Mesendoderm (in vitro differentiated cells): ENCODE measurements at regions not wholly inside any gene's neighbourhood (a gene's known extent, or its start where the extent isn't known, plus 50 kb on each side); places are given as distances from the start of the nearest gene placed in this dataset.

Source experiments
- DNase-seq: peaks from one replicate; pipeline ENCODE4 v3.0.0; 2013
- H2AK5ac ChIP-seq: 2 replicates; pipeline ENCODE4 v1.6.1; 2013; ENCODE audit warnings: low read length, inconsistent platforms
- H2BK120ac ChIP-seq: 2 replicates; pipeline ENCODE4 v1.6.1; 2013; ENCODE audit warnings: low read depth, mild to moderate bottlenecking, low read length, moderate library complexity, mixed read lengths
- H2BK15ac ChIP-seq: replicated peaks from 2 replicates; pipeline ENCODE4 v1.6.1; 2013; ENCODE audit warnings: low read depth, mild to moderate bottlenecking, moderate library complexity
- H2BK5ac ChIP-seq: 2 replicates; pipeline ENCODE4 v1.6.1; 2013; ENCODE audit warnings: low read length, inconsistent platforms
- H3K18ac ChIP-seq: 2 replicates; pipeline ENCODE4 v1.6.1; 2013; ENCODE audit warnings: mild to moderate bottlenecking, low read length, mixed read lengths
- H3K23ac ChIP-seq: one replicate; pipeline ENCODE4 v1.6.1; 2013; ENCODE audit warnings: low read length
- H3K27ac ChIP-seq: 2 replicates; pipeline ENCODE4 v1.5.1; 2013; ENCODE audit warnings: low read depth, mild to moderate bottlenecking, inconsistent platforms, low read length, moderate library complexity
- H3K27me3 ChIP-seq: 2 replicates; pipeline ENCODE4 v1.6.1; 2013; ENCODE audit warnings: low read length, control low read depth, mild to moderate bottlenecking, inconsistent platforms; ENCODE audit not compliant: insufficient read depth, poor library complexity
- H3K36me3 ChIP-seq: 2 replicates; pipeline ENCODE4 v1.6.1; 2013; ENCODE audit warnings: low read length, inconsistent platforms; ENCODE audit not compliant: control insufficient read depth, insufficient read depth
- H3K4ac ChIP-seq: one replicate; pipeline ENCODE4 v1.6.1; 2013; ENCODE audit warnings: low read depth, mild to moderate bottlenecking, low read length, moderate library complexity
- H3K4me1 ChIP-seq: 2 replicates; pipeline ENCODE4 v1.6.1; 2013; ENCODE audit warnings: low read depth, low read length, inconsistent platforms; ENCODE audit not compliant: control insufficient read depth
- H3K4me2 ChIP-seq: 2 replicates; pipeline ENCODE4 v1.6.1; 2013; ENCODE audit warnings: low read length
- H3K4me3 ChIP-seq: 2 replicates; pipeline ENCODE4 v1.5.1; 2013; ENCODE audit warnings: mild to moderate bottlenecking, low read length
- H3K56ac ChIP-seq: one replicate; pipeline ENCODE4 v1.6.1; 2013; ENCODE audit warnings: low read length
- H3K79me1 ChIP-seq: 2 replicates; pipeline ENCODE4 v1.6.1; 2013; ENCODE audit warnings: low read length, inconsistent platforms
- H3K79me2 ChIP-seq: 2 replicates; pipeline ENCODE4 v1.6.1; 2013; ENCODE audit warnings: mild to moderate bottlenecking, low read length; ENCODE audit not compliant: control insufficient read depth, insufficient read depth
- H3K9ac ChIP-seq: 2 replicates; pipeline ENCODE4 v1.6.1; 2013; ENCODE audit warnings: low read length, inconsistent platforms
- H4K5ac ChIP-seq: one replicate; pipeline ENCODE4 v1.6.1; 2013; ENCODE audit warnings: low read length
- H4K8ac ChIP-seq: one replicate; pipeline ENCODE4 v1.6.1; 2013; ENCODE audit warnings: low read depth, mild to moderate bottlenecking, control low read depth, low read length, moderate library complexity
- WGBS: extraction: QIAGEN DNeasy Blood & Tissue Kit; methylation state at CpG from one replicate; pipeline ENCODE4 v1.1.7; 2013; ENCODE audit warnings: low lambda C conversion rate, missing lambda C conversion rate; ENCODE audit not compliant: insufficient coverage; ENCODE audit errors: extremely low coverage; 5-methylcytosine and 5-hydroxymethylcytosine counted together

DNA sequence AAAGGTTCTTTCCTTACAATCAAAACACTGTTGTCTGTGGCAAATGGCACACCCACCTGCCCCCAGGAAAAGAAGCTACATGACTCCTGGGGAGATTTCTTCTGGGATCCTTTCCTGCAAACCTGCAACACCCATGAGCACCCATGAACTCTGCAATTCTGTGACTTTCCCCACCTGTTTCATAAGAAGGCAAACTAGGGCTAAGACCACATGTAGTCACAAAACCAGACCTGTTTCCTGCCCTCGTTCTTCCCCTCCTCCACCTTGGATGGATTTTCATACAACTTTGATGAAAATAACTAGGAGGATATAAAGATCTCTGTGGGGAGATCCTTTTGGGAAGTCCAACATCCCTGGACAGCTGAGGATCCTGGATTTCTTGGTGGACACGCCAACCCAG is 1084.7 kb downstream of the BCL11B start:
- no peak overlapping the region for H3K4me2 ChIP-seq
- no peaks in the 10 kb centered on the region for H3K79me2 ChIP-seq
- H3K56ac ChIP-seq, result no peak overlapping the region
- no peak overlapping the region for H3K27ac ChIP-seq
- H3K79me1 ChIP-seq, result no peaks in the 10 kb centered on the region
- no peak overlapping the region for H2BK120ac ChIP-seq
- H2BK15ac ChIP-seq, result no peak overlapping the region
- no peak overlapping the region for H3K4me3 ChIP-seq
- no CpG with 5 or more reads among the region's 2 CpGs for WGBS
- H3K4me1 ChIP-seq, result no peaks in the 10 kb centered on the region
- H4K5ac ChIP-seq, result no peak overlapping the region
- no peak overlapping the region for H2BK5ac ChIP-seq
- no peak overlapping the region for H3K18ac ChIP-seq
- no peaks in the 10 kb centered on the region for H3K36me3 ChIP-seq
- no peak overlapping the region for H3K23ac ChIP-seq
- H3K9ac ChIP-seq, result no peak overlapping the region
- H3K4ac ChIP-seq, result no peak overlapping the region
- no peaks in the 10 kb centered on the region for H3K27me3 ChIP-seq
- no peak overlapping the region for H4K8ac ChIP-seq
- H2AK5ac ChIP-seq, result no peak overlapping the region
- no peak for DNase-seq

DNA sequence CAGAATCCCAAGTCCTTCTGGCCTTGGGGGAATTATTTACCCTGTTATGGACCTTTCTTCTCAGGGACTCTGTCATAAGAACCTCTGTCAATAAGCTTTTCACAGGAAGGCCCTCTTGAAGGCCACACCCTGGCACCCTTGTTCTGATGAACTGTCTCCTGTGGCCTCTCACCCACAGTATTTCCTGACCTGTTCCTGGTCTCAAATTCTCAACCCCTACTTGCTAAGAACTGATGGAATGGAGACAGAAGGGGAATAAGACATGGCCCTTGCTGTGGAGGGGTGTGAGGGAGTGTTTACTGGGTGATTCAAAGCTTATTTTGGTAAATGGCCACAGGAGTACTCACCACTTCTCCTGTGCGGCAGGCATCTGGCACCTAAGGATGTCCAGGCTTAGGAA is 1082.9 kb downstream of the BCL11B start:
- Histone ChIP-seq H3K79me2 (no peaks in the 10 kb centered on the region), H3K4me3 (no peak overlapping the region), H3K79me1 (no peaks in the 10 kb centered on the region), H3K27ac (no peak overlapping the region), H2BK15ac (no peak overlapping the region), H3K18ac (no peak overlapping the region), H2BK5ac (no peak overlapping the region), H3K36me3 (no peaks in the 10 kb centered on the region), H3K9ac (no peak overlapping the region), H3K4ac (no peak overlapping the region), H3K4me2 (no peak overlapping the region), H4K8ac (no peak overlapping the region), H3K4me1 (no peaks in the 10 kb centered on the region), H3K56ac (no peak overlapping the region), H3K23ac (no peak overlapping the region), H2AK5ac (no peak overlapping the region), H4K5ac (no peak overlapping the region), H2BK120ac (no peak overlapping the region), H3K27me3 (no peaks in the 10 kb centered on the region)
- DNase-seq, result no peak
- no CpG with 5 or more reads among the region's 1 CpG for WGBS

GRCh38 chr14:98189511-98189910 is 1082.5 kb downstream of the BCL11B start:
- no CpG with 5 or more reads among the region's 9 CpGs for WGBS
- H3K79me2 ChIP-seq, result no peaks in the 10 kb centered on the region
- H3K27ac ChIP-seq, result no peak overlapping the region
- H3K56ac ChIP-seq, result no peak overlapping the region
- no peak overlapping the region for H4K8ac ChIP-seq
- H4K5ac ChIP-seq, result no peak overlapping the region
- H2BK5ac ChIP-seq, result no peak overlapping the region
- H2AK5ac ChIP-seq, result no peak overlapping the region
- no peak overlapping the region for H2BK120ac ChIP-seq
- H3K4me3 ChIP-seq, result no peak overlapping the region
- no peaks in the 10 kb centered on the region for H3K79me1 ChIP-seq
- no peak overlapping the region for H3K23ac ChIP-seq
- no peak overlapping the region for H3K4me2 ChIP-seq
- no peak overlapping the region for H3K9ac ChIP-seq
- H3K4ac ChIP-seq, result no peak overlapping the region
- H3K27me3 ChIP-seq, result no peaks in the 10 kb centered on the region
- no peaks in the 10 kb centered on the region for H3K4me1 ChIP-seq
- no peak overlapping the region for H3K18ac ChIP-seq
- H2BK15ac ChIP-seq, result no peak overlapping the region
- no peaks in the 10 kb centered on the region for H3K36me3 ChIP-seq
- no peak for DNase-seq

DNA sequence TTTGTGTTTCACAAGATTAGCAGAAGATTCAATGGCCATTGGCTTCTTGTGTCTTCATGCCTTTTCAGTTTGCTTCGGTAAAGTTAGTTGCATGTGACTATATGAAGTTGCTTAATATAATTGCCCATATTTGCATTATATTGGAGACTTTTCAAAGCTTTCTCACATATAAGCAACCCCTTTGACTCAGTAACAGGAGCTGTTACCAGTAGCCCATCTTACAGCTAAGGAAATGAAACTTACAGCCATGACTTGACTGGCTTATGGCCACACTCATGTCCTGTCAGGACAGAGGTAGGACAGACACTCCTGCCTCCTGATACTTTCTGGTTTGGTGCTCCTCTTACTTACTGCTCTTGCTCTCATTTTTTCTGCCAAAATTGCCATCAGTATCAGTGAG is 1082.1 kb downstream of the BCL11B start:
- Histone ChIP-seq H3K36me3 (no peaks in the 10 kb centered on the region), H3K9ac (no peak overlapping the region), H3K79me2 (no peaks in the 10 kb centered on the region), H3K4me3 (no peak overlapping the region), H2BK15ac (no peak overlapping the region), H3K23ac (no peak overlapping the region), H3K4me2 (no peak overlapping the region), H3K27me3 (no peaks in the 10 kb centered on the region), H4K5ac (no peak overlapping the region), H3K27ac (no peak overlapping the region), H3K18ac (no peak overlapping the region), H3K4ac (no peak overlapping the region), H2BK120ac (no peak overlapping the region), H2AK5ac (no peak overlapping the region), H3K4me1 (no peaks in the 10 kb centered on the region), H4K8ac (no peak overlapping the region), H3K56ac (no peak overlapping the region), H3K79me1 (no peaks in the 10 kb centered on the region), H2BK5ac (no peak overlapping the region)
- DNase-seq, result no peak
- WGBS, result no CpG with 5 or more reads among the region's 1 CpG

DNA sequence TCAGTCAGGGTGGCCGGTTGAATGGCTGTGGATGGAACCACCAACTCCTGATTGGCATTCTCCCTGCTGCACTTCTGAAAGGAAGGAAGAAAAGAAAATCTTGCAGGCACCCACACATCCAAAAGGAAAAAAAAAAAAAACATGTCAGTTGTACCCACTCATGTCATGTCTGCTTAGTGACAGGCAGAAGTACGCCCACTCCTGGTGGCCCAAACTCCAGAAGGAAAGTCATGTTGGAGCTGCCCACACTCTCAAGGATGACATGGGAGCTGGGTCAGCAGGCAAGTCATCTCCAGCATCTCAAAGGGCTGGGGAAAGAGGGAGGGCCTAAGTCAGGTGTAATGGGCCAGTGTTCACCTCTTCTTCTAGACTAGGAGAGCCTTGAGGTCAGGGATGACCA is 1079.1 kb downstream of the BCL11B start:
- no CpG with 5 or more reads among the region's 2 CpGs for WGBS
- Histone ChIP-seq H3K27ac (no peak overlapping the region), H2BK15ac (no peak overlapping the region), H3K56ac (no peak overlapping the region), H3K79me1 (no peaks in the 10 kb centered on the region), H2BK120ac (no peak overlapping the region), H3K27me3 (no peaks in the 10 kb centered on the region), H2BK5ac (no peak overlapping the region), H2AK5ac (no peak overlapping the region), H3K4ac (no peak overlapping the region), H3K79me2 (no peaks in the 10 kb centered on the region), H3K4me3 (no peak overlapping the region), H3K4me2 (no peak overlapping the region), H4K8ac (no peak overlapping the region), H3K23ac (no peak overlapping the region), H3K9ac (no peak overlapping the region), H3K4me1 (peaks cover 2% of the 10 kb centered on the region), H4K5ac (no peak overlapping the region), H3K36me3 (no peaks in the 10 kb centered on the region), H3K18ac (no peak overlapping the region)
- no peak for DNase-seq

GRCh38 chr14:98194821-98195220 is 1077.2 kb downstream of the BCL11B start:
- no CpG with 5 or more reads among the region's 2 CpGs for WGBS
- H3K79me2 ChIP-seq, result no peaks in the 10 kb centered on the region
- H3K23ac ChIP-seq, result no peak overlapping the region
- no peak overlapping the region for H3K9ac ChIP-seq
- H2BK15ac ChIP-seq, result no peak overlapping the region
- no peak overlapping the region for H2BK5ac ChIP-seq
- no peak overlapping the region for H4K5ac ChIP-seq
- no peak for DNase-seq
- no peak overlapping the region for H4K8ac ChIP-seq
- H3K36me3 ChIP-seq, result no peaks in the 10 kb centered on the region
- H3K4ac ChIP-seq, result no peak overlapping the region
- no peak overlapping the region for H2AK5ac ChIP-seq
- H3K27me3 ChIP-seq, result no peaks in the 10 kb centered on the region
- H3K4me1 ChIP-seq, result peaks cover 2% of the 10 kb centered on the region
- H3K56ac ChIP-seq, result no peak overlapping the region
- H3K18ac ChIP-seq, result no peak overlapping the region
- no peak overlapping the region for H3K27ac ChIP-seq
- no peaks in the 10 kb centered on the region for H3K79me1 ChIP-seq
- H2BK120ac ChIP-seq, result no peak overlapping the region
- H3K4me3 ChIP-seq, result no peak overlapping the region
- H3K4me2 ChIP-seq, result no peak overlapping the region
